ENCODE measurements at regions not wholly inside any gene's neighbourhood (a gene's known extent, or its start where the extent isn't known, plus 50 kb on each side); places are given as distances from the start of the nearest gene placed in this dataset.

- TF ChIP-seq YY1 (IDR thresholded peaks at IDR 0.05; ENCODE audit: insufficient read depth, insufficient read length) (no peak), ZNF274 (IDR thresholded peaks at IDR 0.05; ENCODE audit: low read depth, low read length) (no peak), SUZ12 (IDR thresholded peaks at IDR 0.05; ENCODE audit: extremely low read depth, insufficient read depth, insufficient read length) (no peak)
Observed at GRCh38 chr5:81850501-81851357, 99.8 kb upstream of the SSBP2 start.
